GM21737 (cell line): ENCODE measurements at regions not wholly inside any gene's neighbourhood (a gene's known extent, or its start where the extent isn't known, plus 50 kb on each side); places are given as distances from the start of the nearest gene placed in this dataset.
A peak's percentile ranks its signal among the peaks of the same experiment; 100 is the strongest.
"Not testable (repeated sequence)": the region's sequence is repeated elsewhere in the genome, so short reads cannot be mapped to it uniquely, and the experiment has no call there.

Source experiments
- ATAC-seq: cut with Tn5 transposase; IDR thresholded peaks from one replicate; pipeline ENCODE4 v1.9.1; 2021; ENCODE audit warnings: mild to moderate bottlenecking, moderate library complexity; ENCODE audit not compliant: unreplicated experiment

- no peak for ATAC-seq
Observed at GRCh38 chr15:88994286-88994685, 81.1 kb upstream of the MFGE8 start.

- no peak for ATAC-seq
Observed at GRCh38 chr15:88995449-88995848, 82.3 kb upstream of the MFGE8 start.

- no peak for ATAC-seq
Observed at GRCh38 chr15:88997531-88997930, 84.4 kb upstream of the MFGE8 start.

- no peak for ATAC-seq
Observed at GRCh38 chr15:88998980-88999713, 86.0 kb upstream of the MFGE8 start.

GRCh38 chr15:89001708-89002275 is 86.5 kb upstream of the ABHD2 start:
- ATAC-seq = not testable (repeated sequence)

GRCh38 chr15:89002281-89002761 is 85.9 kb upstream of the ABHD2 start:
- ATAC-seq = peak; percentile 71

- no peak for ATAC-seq
Observed at GRCh38 chr15:89002830-89003229, 85.4 kb upstream of the ABHD2 start.

GRCh38 chr15:89003865-89004725 is 84.2 kb upstream of the ABHD2 start:
- no peak for ATAC-seq

- no peak for ATAC-seq
Observed at GRCh38 chr15:89004726-89005030, 83.6 kb upstream of the ABHD2 start.

- not testable (repeated sequence) for ATAC-seq
Observed at GRCh38 chr15:89007527-89007926, 80.7 kb upstream of the ABHD2 start.

GRCh38 chr15:89007989-89008388 is 80.3 kb upstream of the ABHD2 start:
- ATAC-seq = no peak

GRCh38 chr15:89009080-89009479 is 79.2 kb upstream of the ABHD2 start:
- ATAC-seq = no peak

GRCh38 chr15:89015412-89016097 is 72.7 kb upstream of the ABHD2 start:
- ATAC-seq = no peak

- ATAC-seq = no peak
Observed at GRCh38 chr15:89016549-89017041, 71.7 kb upstream of the ABHD2 start.

- peak; percentile 80 for ATAC-seq
Observed at GRCh38 chr15:89017370-89018066, 70.7 kb upstream of the ABHD2 start.

- no peak for ATAC-seq
Observed at GRCh38 chr15:89018207-89018606, 70.0 kb upstream of the ABHD2 start.

GRCh38 chr15:89019436-89019835 is 68.8 kb upstream of the ABHD2 start:
- no peak for ATAC-seq

- ATAC-seq = no peak
Observed at GRCh38 chr15:89021224-89021623, 67.0 kb upstream of the ABHD2 start.

- not testable (repeated sequence) for ATAC-seq
Observed at GRCh38 chr15:89021886-89022285, 66.4 kb upstream of the ABHD2 start.

- ATAC-seq = no peak
Observed at GRCh38 chr15:89023311-89023961, 64.8 kb upstream of the ABHD2 start.
